Transverse colon (tissue), 4 donors: ENCODE measurements at regions not wholly inside any gene's neighbourhood (a gene's known extent, or its start where the extent isn't known, plus 50 kb on each side); places are given as distances from the start of the nearest gene placed in this dataset.

Source experiments
- POLR2A ChIP-seq: fragments of 450-650 bp; IDR thresholded peaks from one replicate; pipeline ENCODE4 v1.6.1; 2016; ENCODE audit warnings: antibody characterized with exemption, mild to moderate bottlenecking, moderate library complexity
- POLR2AphosphoS5 ChIP-seq, 3 donors: sonication (generic); formaldehyde crosslinking; IDR thresholded peaks; one replicate each; pipeline ENCODE4 v1.6.1; 2016; ENCODE audit warnings: antibody characterized with exemption in 3 of 3
- TF ChIP-seq, protein P1 (sequence below), 5 experiments: fragments of 200-600 bp in 3 of 5; fragments of 450-650 bp in 2 of 5; sonication (generic) in 3 of 5; IDR thresholded peaks; 1 replicate in 2 of 5; 2 replicates in 3 of 5; pipeline ENCODE4 v1.5.1; 2016 to 2017; ENCODE audit warnings: antibody characterized with exemption in 5 of 5, inconsistent platforms in 3 of 5, mild to moderate bottlenecking in 2 of 5, moderate library complexity in 1 of 5

DNA sequence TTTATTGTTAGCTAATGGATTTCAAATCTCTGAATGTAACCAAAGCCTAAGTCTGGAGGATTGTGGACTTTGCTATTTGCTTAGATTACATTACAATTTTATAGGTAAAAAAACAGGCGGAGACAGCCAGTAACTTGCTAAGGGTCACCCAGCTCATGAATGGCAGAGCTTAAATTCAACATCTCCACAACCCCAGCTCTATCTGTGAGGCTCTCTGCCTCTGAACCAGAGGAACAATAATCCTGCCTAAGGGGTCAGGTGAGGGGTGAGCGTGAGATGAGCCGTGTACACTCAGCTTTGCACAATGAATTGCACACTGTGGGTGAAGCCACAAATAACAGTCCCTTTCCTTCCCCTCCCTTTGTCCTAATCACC lies 69.8 kb upstream of the SPATA12 start:
- TF ChIP-seq POLR2AphosphoS5 (IDR thresholded peaks at IDR 0.05), result no peak
- TF ChIP-seq, protein P1, sequence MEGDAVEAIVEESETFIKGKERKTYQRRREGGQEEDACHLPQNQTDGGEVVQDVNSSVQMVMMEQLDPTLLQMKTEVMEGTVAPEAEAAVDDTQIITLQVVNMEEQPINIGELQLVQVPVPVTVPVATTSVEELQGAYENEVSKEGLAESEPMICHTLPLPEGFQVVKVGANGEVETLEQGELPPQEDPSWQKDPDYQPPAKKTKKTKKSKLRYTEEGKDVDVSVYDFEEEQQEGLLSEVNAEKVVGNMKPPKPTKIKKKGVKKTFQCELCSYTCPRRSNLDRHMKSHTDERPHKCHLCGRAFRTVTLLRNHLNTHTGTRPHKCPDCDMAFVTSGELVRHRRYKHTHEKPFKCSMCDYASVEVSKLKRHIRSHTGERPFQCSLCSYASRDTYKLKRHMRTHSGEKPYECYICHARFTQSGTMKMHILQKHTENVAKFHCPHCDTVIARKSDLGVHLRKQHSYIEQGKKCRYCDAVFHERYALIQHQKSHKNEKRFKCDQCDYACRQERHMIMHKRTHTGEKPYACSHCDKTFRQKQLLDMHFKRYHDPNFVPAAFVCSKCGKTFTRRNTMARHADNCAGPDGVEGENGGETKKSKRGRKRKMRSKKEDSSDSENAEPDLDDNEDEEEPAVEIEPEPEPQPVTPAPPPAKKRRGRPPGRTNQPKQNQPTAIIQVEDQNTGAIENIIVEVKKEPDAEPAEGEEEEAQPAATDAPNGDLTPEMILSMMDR (IDR thresholded peaks at IDR 0.05), result no peak
- TF ChIP-seq POLR2A, result no peak
